ENCODE measurements at regions not wholly inside any gene's neighbourhood (a gene's known extent, or its start where the extent isn't known, plus 50 kb on each side); places are given as distances from the start of the nearest gene placed in this dataset.
"Not testable (repeated sequence)": the region's sequence is repeated elsewhere in the genome, so short reads cannot be mapped to it uniquely, and the experiment has no call there.

GRCh38 chr9:78144008-78144381 lies 91.9 kb upstream of the CEP78 start (continued):
- no peak for TF ChIP-seq SETDB1 (IDR thresholded peaks at IDR 0.05; ENCODE audit: insufficient read length, low read length)
- TF ChIP-seq SP7 (tag by site-specific recombination; IDR thresholded peaks at IDR 0.05), result no peak
- TF ChIP-seq ZBTB11 (tag by site-specific recombination; conservative IDR thresholded peaks at IDR 0.05; ENCODE audit: low read depth), result no peak
- no peak for TF ChIP-seq ZNF362 (tag by site-specific recombination; IDR thresholded peaks at IDR 0.05)
- TF ChIP-seq ZNF16 (tag by site-specific recombination; IDR thresholded peaks at IDR 0.05; ENCODE audit: low read depth), result no peak
- TF ChIP-seq ZNF560 (tag by site-specific recombination; IDR thresholded peaks at IDR 0.05; ENCODE audit: borderline replicate concordance), result no peak
- TF ChIP-seq ZBTB1 (tag by site-specific recombination; IDR thresholded peaks at IDR 0.05), result no peak
- TF ChIP-seq ZNF138 (tag by site-specific recombination; IDR thresholded peaks at IDR 0.05; ENCODE audit: borderline replicate concordance), result no peak
- no peak for TF ChIP-seq ZNF549 (tag by site-specific recombination; IDR thresholded peaks at IDR 0.05)
- TF ChIP-seq ZNF114 (tag by site-specific recombination; IDR thresholded peaks at IDR 0.05), result no peak
- TF ChIP-seq ZSCAN30 (tag by site-specific recombination; IDR thresholded peaks at IDR 0.05), result no peak

- H3K27ac ChIP-seq (ENCODE audit: extremely low read depth, low read depth, low read length), result no peak overlapping the region
- H3K9me3 ChIP-seq (ENCODE audit: control insufficient read depth, insufficient read depth, low read depth, low read length), result no peaks in the 10 kb centered on the region
- no peaks in the 10 kb centered on the region for H3K36me3 ChIP-seq (ENCODE audit: control insufficient read depth in 2 of 2, insufficient read depth in 1 of 2, low read length in 2 of 2)
- TF ChIP-seq FEZF1 (tag by site-specific recombination; IDR thresholded peaks at IDR 0.05) (0 out of 2 replicates have a peak, but pooled peaks have one; percentile 11), TRIM28 (IDR thresholded peaks at IDR 0.05; ENCODE audit: borderline replicate concordance, low read length) (0 out of 2 replicates have a peak, but pooled peaks have one; percentile 29), OSR2 (tag by site-specific recombination; IDR thresholded peaks at IDR 0.05) (no peak)
- H3K4me1 ChIP-seq (ENCODE audit: control insufficient read depth, insufficient read depth, low read length), result 0 out of 2 replicates have a peak, but pooled peaks cover 2% of the 10 kb centered on the region
- no peak overlapping the region for H3K4me3 ChIP-seq (ENCODE audit: low read depth, low read length)
- POLR2A ChIA-PET, result no interaction called here
- CTCF ChIA-PET, result interaction anchor here (0.6 kb wide), 1 partner anchor 71 kb away, joined by 3 read pairs; no protein-coding TSS in a partner anchor
Observed at GRCh38 chr9:78143281-78144007, 92.4 kb upstream of the CEP78 start.

GRCh38 chr9:78142264-78142663 lies 93.6 kb upstream of the CEP78 start:
- CTCF ChIA-PET, result interaction anchor here (0.7 kb wide), 1 partner anchor 245 kb away, joined by 3 read pairs; no protein-coding TSS in a partner anchor
- TF ChIP-seq SETDB1 (IDR thresholded peaks at IDR 0.05; ENCODE audit: insufficient read length, low read length), result peak; percentile 57

GRCh38 chr9:78133751-78134150 lies 102.1 kb upstream of the CEP78 start:
- no peaks in the 10 kb centered on the region for H3K4me1 ChIP-seq (ENCODE audit: control insufficient read depth, insufficient read depth, low read length)
- H3K9me3 ChIP-seq (ENCODE audit: control insufficient read depth, insufficient read depth, low read depth, low read length), result no peaks in the 10 kb centered on the region
- no peaks in the 10 kb centered on the region for H3K36me3 ChIP-seq (ENCODE audit: control insufficient read depth in 2 of 2, insufficient read depth in 1 of 2, low read length in 2 of 2)
- no peak for TF ChIP-seq ZNF391 (tag by site-specific recombination; IDR thresholded peaks at IDR 0.05; ENCODE audit: borderline replicate concordance, low read depth)
- TF ChIP-seq ZNF707 (tag by site-specific recombination; IDR thresholded peaks at IDR 0.05), result no peak
- no peak for TF ChIP-seq KLF8 (tag by site-specific recombination; IDR thresholded peaks at IDR 0.05)
- TF ChIP-seq ZNF596 (tag by site-specific recombination; IDR thresholded peaks at IDR 0.05), result no peak
- no peak for TF ChIP-seq ZNF521 (tag by site-specific recombination; IDR thresholded peaks at IDR 0.05)
- no peak overlapping the region for H3K4me3 ChIP-seq (ENCODE audit: low read depth, low read length)
- ChIA-PET CTCF (interaction anchor here (1.1 to 1.6 kb wide), 2 partner anchors 80 to 101 kb away, joined by 3 to 4 read pairs; no protein-coding TSS in a partner anchor), POLR2A (interaction anchor here (0.7 kb wide), 1 partner anchor 42 kb away, joined by 7 read pairs; no protein-coding TSS in a partner anchor)
- no peak overlapping the region for H3K27ac ChIP-seq (ENCODE audit: extremely low read depth, low read depth, low read length)

More at GRCh38 chr9:78142264-78142663, 93.6 kb upstream of the CEP78 start:
- H3K4me3 ChIP-seq (ENCODE audit: low read depth, low read length); H3K9me3 ChIP-seq (ENCODE audit: control insufficient read depth, insufficient read depth, low read depth, low read length); POLR2A ChIA-PET; H3K4me1 ChIP-seq (ENCODE audit: control insufficient read depth, insufficient read depth, low read length); H3K36me3 ChIP-seq (ENCODE audit: control insufficient read depth in 2 of 2, insufficient read depth in 1 of 2, low read length in 2 of 2); H3K27ac ChIP-seq (ENCODE audit: extremely low read depth, low read depth, low read length): not testable (repeated sequence)
